A673 (cell line): ENCODE measurements at regions not wholly inside any gene's neighbourhood (a gene's known extent, or its start where the extent isn't known, plus 50 kb on each side); places are given as distances from the start of the nearest gene placed in this dataset.
"Not testable (repeated sequence)": the region's sequence is repeated elsewhere in the genome, so short reads cannot be mapped to it uniquely, and the experiment has no call there.

ENCODE experiments used
- BruUV-seq: library from RNA; stranded (reverse); fragments of 400-500 nt; replicated peaks from 2 replicates; lab custom pipeline; 2021; lab: Mats Ljungman, UMichigan
- CTCF ChIA-PET: fragments of 300-600 bp; sonication (Branson Sonifier 250); formaldehyde crosslinking; loops from one replicate; lab custom pipeline; 2022; ENCODE audit warnings: antibody characterized with exemption; lab: Charles Lee
- POLR2A ChIA-PET: fragments of 300-600 bp; sonication (Branson Sonifier 250); formaldehyde crosslinking; loops from one replicate; lab custom pipeline; 2022; ENCODE audit warnings: antibody characterized with exemption; ENCODE audit not compliant: low non-redundant PET; lab: Charles Lee
- DNase-seq: peaks from one replicate; pipeline ENCODE4 v3.0.0-alpha.2; 2015; ENCODE audit warnings: low spot score
- H3K27ac ChIP-seq: fragments of 200-600 bp; sonication (generic); 2 replicates; pipeline ENCODE4 v1.5.1; 2016; ENCODE audit warnings: mixed run types, low read depth, mild to moderate bottlenecking, mixed read lengths, antibody characterized with exemption, low read length; ENCODE audit not compliant: poor library complexity, severe bottlenecking
- H3K27me3 ChIP-seq: fragments of 200-600 bp; sonication (generic); replicated peaks from 2 replicates; pipeline ENCODE4 v1.6.1; 2017; ENCODE audit warnings: mixed run types, low read depth, mild to moderate bottlenecking, mixed read lengths, antibody characterized with exemption, low read length; ENCODE audit not compliant: insufficient read depth, poor library complexity
- H3K36me3 ChIP-seq: fragments of 200-600 bp; sonication (generic); 2 replicates; pipeline ENCODE4 v1.6.1; 2016; ENCODE audit warnings: mixed run types, mild to moderate bottlenecking, mixed read lengths, antibody characterized with exemption, low read length; ENCODE audit not compliant: insufficient read depth, poor library complexity, severe bottlenecking
- H3K4me1 ChIP-seq: fragments of 200-600 bp; sonication (generic); 2 replicates; pipeline ENCODE4 v1.6.1; 2017; ENCODE audit warnings: mixed run types, mild to moderate bottlenecking, mixed read lengths, antibody characterized with exemption, low read length; ENCODE audit not compliant: insufficient read depth, poor library complexity, severe bottlenecking
- H3K4me3 ChIP-seq: fragments of 200-600 bp; sonication (generic); 2 replicates; pipeline ENCODE4 v1.5.1; 2016; ENCODE audit warnings: low read depth, mixed run types, mild to moderate bottlenecking, mixed read lengths, low read length; ENCODE audit not compliant: poor library complexity, severe bottlenecking
- H3K9me3 ChIP-seq: fragments of 200-600 bp; sonication (generic); 2 replicates; pipeline ENCODE4 v1.6.1; 2016; ENCODE audit warnings: mixed run types, low read depth, mild to moderate bottlenecking, mixed read lengths, antibody characterized with exemption, low read length; ENCODE audit not compliant: poor library complexity, severe bottlenecking
- CTCF ChIP-seq: fragments of 300-800, 200-600 bp; sonication (generic); conservative IDR thresholded peaks from 2 replicates; pipeline ENCODE4 v1.5.1; 2017; ENCODE audit warnings: low read depth, mild to moderate bottlenecking, antibody characterized with exemption, low read length, moderate library complexity, mixed read lengths
- EZH2 ChIP-seq: fragments of 200-600 bp; sonication (generic); IDR thresholded peaks from 2 replicates; pipeline ENCODE4 v1.6.1; 2017; ENCODE audit warnings: borderline replicate concordance, low read depth, mild to moderate bottlenecking, mixed read lengths, antibody characterized with exemption, low read length; ENCODE audit not compliant: poor library complexity, severe bottlenecking
- intact Hi-C: fragments of 100-400 bp; cut with micrococcal nuclease; formaldehyde crosslinking; loops from one replicate; pipeline ENCODE4 v1.10.0; 2022; ENCODE audit not compliant: unreplicated experiment

GRCh38 chr17:64729201-64729600 lies 67.1 kb upstream of the SMURF2 start:
- POLR2A ChIA-PET, result no interaction called here
- Histone ChIP-seq H3K27me3 (no peaks in the 10 kb centered on the region), H3K4me1 (no peaks in the 10 kb centered on the region), H3K27ac (no peak overlapping the region), H3K4me3 (no peak overlapping the region), H3K36me3 (no peaks in the 10 kb centered on the region), H3K9me3 (no peaks in the 10 kb centered on the region)
- TF ChIP-seq EZH2, result no peak
- no peak for TF ChIP-seq CTCF
- no TSS peak for BruUV-seq
- CTCF ChIA-PET, result no interaction called here
- intact Hi-C loops, result no loop called here
- no peak for DNase-seq

GRCh38 chr17:64728041-64728695 lies 66.1 kb upstream of the SMURF2 start:
- ChIA-PET POLR2A (no interaction called here), CTCF (no interaction called here)
- Histone ChIP-seq H3K27me3 (no peaks in the 10 kb centered on the region), H3K4me1 (no peaks in the 10 kb centered on the region), H3K9me3 (no peaks in the 10 kb centered on the region), H3K36me3 (no peaks in the 10 kb centered on the region), H3K27ac (no peak overlapping the region), H3K4me3 (no peak overlapping the region)
- TF ChIP-seq EZH2 (no peak), CTCF (no peak)
- BruUV-seq, result no TSS peak
- intact Hi-C loops, result no loop called here
- DNase-seq, result no peak

DNA sequence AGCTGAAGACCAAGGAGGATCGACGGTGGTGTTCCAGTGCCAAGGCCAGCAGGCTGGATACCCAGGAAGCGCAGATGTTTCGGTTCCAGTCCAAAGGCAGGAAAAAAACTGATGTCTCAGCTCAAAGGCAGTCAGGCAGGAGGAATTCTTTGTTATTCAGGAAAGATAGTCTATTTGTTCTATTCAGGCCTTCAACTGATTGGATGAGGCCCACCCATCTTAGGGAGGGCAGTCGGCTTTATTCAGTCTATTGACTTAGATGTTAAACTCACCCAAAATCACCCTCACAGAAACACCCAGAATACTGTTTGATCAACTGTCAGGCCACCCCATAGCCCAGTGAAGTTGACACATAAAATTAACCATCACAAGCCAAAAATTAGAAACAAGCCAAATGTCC lies 63.9 kb upstream of the SMURF2 start:
- DNase-seq, BruUV-seq, H3K27me3 ChIP-seq, intact Hi-C loops, CTCF ChIA-PET, H3K4me3 ChIP-seq, H3K4me1 ChIP-seq, H3K9me3 ChIP-seq, H3K36me3 ChIP-seq, POLR2A ChIA-PET, H3K27ac ChIP-seq: not testable (repeated sequence)

- H3K27me3 ChIP-seq, H3K4me1 ChIP-seq, H3K27ac ChIP-seq, POLR2A ChIA-PET, CTCF ChIA-PET, DNase-seq, H3K9me3 ChIP-seq, intact Hi-C loops, H3K4me3 ChIP-seq, BruUV-seq, H3K36me3 ChIP-seq: not testable (repeated sequence)
Measured at GRCh38 chr17:64724246-64724645, 62.1 kb upstream of the SMURF2 start.
